Bronchial epithelial cell (primary cell): ENCODE measurements at regions not wholly inside any gene's neighbourhood (a gene's known extent, or its start where the extent isn't known, plus 50 kb on each side); places are given as distances from the start of the nearest gene placed in this dataset.
A peak's percentile ranks its signal among the peaks of the same experiment; 100 is the strongest.

ENCODE experiments used
- DNase-seq: peaks from one replicate; pipeline ENCODE4 v3.0.0-alpha.2; 2010; ENCODE audit warnings: low read depth
- FAIRE-seq: peaks from 2 replicates; lab custom pipeline; 2011; peaks lifted over from hg19 to GRCh38; lab: Jason Lieb, UNC
- H3K27me3 ChIP-seq: 2 replicates; pipeline ENCODE4 v1.5.1; 2011; ENCODE audit warnings: low read length; ENCODE audit not compliant: control insufficient read depth, insufficient read depth
- H3K36me3 ChIP-seq: 2 replicates; pipeline ENCODE4 v1.5.1; 2011; ENCODE audit warnings: low read length; ENCODE audit not compliant: control insufficient read depth, insufficient read depth
- H3K4me3 ChIP-seq: 2 replicates; pipeline ENCODE4 v1.5.1; 2011; ENCODE audit warnings: mild to moderate bottlenecking, low read depth, low read length, control low read depth
- TF ChIP-seq, protein P1 (sequence below): IDR thresholded peaks from 2 replicates; pipeline ENCODE4 v1.5.1; 2011; ENCODE audit warnings: mild to moderate bottlenecking, moderate library complexity, low read length, control low read depth, inconsistent platforms; ENCODE audit not compliant: insufficient read depth, severe bottlenecking

DNA sequence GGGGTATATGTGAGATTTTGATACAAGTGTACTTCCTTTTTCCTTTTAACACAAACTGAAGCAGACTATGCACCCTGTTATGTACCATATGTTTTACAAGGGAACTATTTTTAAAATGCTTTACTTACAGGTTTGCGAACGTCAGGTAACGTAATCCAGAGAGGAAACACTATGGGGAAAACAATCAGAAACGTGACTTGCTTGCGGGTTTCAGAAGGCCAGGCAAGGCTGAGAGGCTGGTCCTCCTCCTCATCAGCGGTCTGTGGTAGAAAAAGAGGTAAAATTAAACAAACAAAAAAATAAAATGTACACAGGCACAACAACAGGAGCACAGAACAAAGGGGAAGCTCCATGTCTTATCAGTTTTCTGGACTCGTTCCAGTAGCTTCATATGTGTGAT, 141.2 kb downstream of the ACER2 start:
- no peak overlapping the region for H3K4me3 ChIP-seq
- H3K36me3 ChIP-seq = no peaks in the 10 kb centered on the region
- DNase-seq (no peak), FAIRE-seq (no peak)
- no peaks in the 10 kb centered on the region for H3K27me3 ChIP-seq
- TF ChIP-seq, protein P1, sequence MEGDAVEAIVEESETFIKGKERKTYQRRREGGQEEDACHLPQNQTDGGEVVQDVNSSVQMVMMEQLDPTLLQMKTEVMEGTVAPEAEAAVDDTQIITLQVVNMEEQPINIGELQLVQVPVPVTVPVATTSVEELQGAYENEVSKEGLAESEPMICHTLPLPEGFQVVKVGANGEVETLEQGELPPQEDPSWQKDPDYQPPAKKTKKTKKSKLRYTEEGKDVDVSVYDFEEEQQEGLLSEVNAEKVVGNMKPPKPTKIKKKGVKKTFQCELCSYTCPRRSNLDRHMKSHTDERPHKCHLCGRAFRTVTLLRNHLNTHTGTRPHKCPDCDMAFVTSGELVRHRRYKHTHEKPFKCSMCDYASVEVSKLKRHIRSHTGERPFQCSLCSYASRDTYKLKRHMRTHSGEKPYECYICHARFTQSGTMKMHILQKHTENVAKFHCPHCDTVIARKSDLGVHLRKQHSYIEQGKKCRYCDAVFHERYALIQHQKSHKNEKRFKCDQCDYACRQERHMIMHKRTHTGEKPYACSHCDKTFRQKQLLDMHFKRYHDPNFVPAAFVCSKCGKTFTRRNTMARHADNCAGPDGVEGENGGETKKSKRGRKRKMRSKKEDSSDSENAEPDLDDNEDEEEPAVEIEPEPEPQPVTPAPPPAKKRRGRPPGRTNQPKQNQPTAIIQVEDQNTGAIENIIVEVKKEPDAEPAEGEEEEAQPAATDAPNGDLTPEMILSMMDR = no peak

DNA sequence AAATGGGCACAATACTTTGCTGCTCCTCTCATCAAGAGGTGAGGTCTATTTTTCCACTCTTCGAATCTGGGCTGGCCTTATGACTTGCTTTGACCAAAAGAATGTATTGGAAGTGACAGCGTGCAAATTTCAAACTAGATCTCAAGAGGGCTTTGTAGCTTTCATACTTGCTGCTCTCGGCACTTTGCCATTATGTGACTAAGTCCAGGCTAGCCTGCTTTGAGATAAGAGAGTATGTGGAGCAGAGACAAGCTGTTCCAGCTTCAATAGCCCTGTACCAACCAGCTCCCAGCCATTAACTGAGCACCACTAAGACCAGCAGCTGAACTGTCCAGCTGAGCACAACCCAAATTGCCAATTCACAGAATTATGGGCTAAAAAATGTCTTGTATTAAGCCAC, 124.6 kb downstream of the ACER2 start:
- H3K27me3 ChIP-seq = no peaks in the 10 kb centered on the region
- TF ChIP-seq, protein P1 = no peak
- H3K4me3 ChIP-seq = no peak overlapping the region
- no peak for FAIRE-seq
- peak; percentile 22 for DNase-seq
- H3K36me3 ChIP-seq = no peaks in the 10 kb centered on the region

DNA sequence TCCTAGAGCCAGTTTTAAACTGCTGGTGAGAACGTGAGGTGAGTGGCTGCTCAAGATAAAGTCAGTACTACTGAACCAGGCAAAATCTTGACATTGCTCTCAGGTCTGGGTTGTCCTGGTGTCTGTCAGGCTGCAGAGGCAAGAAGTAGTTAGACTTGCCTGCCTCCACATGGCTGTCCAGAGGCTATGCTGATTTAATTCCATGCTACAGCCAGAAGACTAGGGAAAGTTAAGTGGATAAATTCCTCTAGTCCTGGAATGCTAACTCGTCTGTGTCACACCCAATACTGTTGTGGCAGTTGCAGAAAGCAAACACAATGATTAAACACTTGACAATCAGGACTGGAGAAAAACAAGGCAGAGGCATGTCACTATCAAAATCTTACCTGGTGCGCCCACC, 118.9 kb downstream of the ACER2 start:
- no peak overlapping the region for H3K4me3 ChIP-seq
- no peaks in the 10 kb centered on the region for H3K27me3 ChIP-seq
- no peak for DNase-seq
- TF ChIP-seq, protein P1 = no peak
- no peaks in the 10 kb centered on the region for H3K36me3 ChIP-seq
- FAIRE-seq = no peak

DNA sequence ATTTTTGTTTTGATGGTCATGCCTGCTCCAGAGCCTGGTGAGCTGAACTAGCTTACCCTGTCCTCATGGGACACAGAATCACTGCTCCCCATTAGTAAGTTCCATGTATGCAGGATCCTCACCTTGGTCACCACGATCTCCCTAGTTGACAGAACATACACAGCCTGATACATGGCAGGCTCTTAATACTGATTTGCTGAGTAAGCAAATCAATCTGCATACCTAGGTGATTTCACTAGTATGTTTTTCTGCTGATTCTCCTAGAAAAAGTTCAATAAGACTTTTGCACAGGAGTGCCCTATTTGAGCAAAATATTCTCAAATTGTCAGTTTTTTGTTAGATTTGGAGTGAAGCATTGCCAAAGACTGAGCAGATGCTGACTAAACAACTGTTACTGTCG, 113.7 kb downstream of the ACER2 start:
- TF ChIP-seq, protein P1 = no peak
- no peak overlapping the region for H3K4me3 ChIP-seq
- no peaks in the 10 kb centered on the region for H3K27me3 ChIP-seq
- DNase-seq (no peak), FAIRE-seq (no peak)
- H3K36me3 ChIP-seq = no peaks in the 10 kb centered on the region

DNA sequence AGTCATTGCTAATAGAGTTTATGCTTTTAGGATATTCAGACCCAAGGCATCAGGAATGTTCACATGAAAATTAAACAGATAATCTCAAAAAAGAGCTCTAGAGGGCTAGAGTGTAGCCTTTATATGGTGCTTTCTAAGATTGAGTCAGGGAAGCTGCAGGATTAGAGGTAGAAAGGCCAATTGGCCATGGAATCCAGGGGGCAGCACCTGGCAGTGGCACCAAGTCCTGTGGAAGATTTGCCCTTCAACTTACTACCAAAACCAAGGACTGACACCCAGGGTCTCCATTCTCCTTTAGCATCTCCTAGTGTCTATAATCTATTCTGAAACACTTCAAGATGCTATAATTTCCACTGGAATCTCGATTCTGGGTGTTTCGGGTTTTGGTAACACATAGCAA, 112.4 kb downstream of the ACER2 start:
- TF ChIP-seq, protein P1 = no peak
- DNase-seq (no peak), FAIRE-seq (no peak)
- H3K4me3 ChIP-seq = no peak overlapping the region
- no peaks in the 10 kb centered on the region for H3K36me3 ChIP-seq
- no peaks in the 10 kb centered on the region for H3K27me3 ChIP-seq

DNA sequence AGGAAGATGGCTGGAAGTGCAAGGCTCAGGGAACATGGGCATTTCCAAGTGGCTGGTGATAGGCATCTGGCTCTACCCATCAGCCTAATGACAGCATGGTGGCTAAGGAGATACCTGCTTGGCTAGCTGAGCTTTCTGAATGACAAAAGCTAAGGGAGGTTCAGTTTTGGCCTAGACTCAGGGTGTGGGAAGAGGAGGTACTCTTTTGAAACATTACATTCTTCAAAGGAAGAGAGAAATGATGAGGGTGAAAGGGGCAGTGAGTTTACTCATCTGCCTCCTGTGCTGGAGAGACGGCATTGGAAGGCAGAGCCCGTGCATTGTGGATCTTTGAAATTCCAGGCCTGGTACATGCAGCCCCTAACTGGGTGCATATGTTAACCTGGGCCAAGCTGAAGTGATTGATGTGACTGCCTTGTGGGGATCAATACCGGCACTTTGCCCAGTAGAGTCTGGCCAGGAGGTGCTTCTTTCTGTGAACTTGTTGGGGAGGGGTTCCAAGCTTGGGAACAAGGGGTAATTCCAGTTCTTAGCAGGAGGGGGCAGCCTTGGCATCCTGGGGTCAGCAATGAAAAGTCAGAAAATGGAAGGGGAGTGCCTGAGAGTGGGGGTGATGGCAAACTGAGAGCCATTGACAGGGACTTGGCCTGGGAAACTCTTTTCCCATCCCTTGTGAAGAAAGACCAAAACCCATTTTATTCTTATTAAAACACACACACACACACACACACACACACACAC, 108.6 kb downstream of the ACER2 start:
- TF ChIP-seq, protein P1 = peak; percentile 61
- H3K4me3 ChIP-seq = no peak overlapping the region
- no peaks in the 10 kb centered on the region for H3K36me3 ChIP-seq
- DNase-seq = peak; percentile 17
- FAIRE-seq = no peak
- H3K27me3 ChIP-seq = no peaks in the 10 kb centered on the region
